H1 (cell line): ENCODE measurements at regions not wholly inside any gene's neighbourhood (a gene's known extent, or its start where the extent isn't known, plus 50 kb on each side); places are given as distances from the start of the nearest gene placed in this dataset.

ENCODE experiments used
- CTCF ChIA-PET: fragments of 300-600 bp; sonication (Branson Sonifier 250); formaldehyde crosslinking; loops from one replicate; lab custom pipeline; 2021; ENCODE audit not compliant: partially characterized antibody; lab: Charles Lee
- POLR2A ChIA-PET: fragments of 300-600 bp; sonication (Branson Sonifier 250); formaldehyde crosslinking; loops from one replicate; lab custom pipeline; 2021; ENCODE audit warnings: inconsistent platforms; ENCODE audit not compliant: partially characterized antibody; lab: Charles Lee
- DNase-seq, 2 experiments: peaks; one replicate each; pipeline versions ENCODE4 v3.0.0 to v3.0.0-alpha.2; 2010 to 2022; ENCODE audit warnings: low spot score in 2 of 2, low read depth in 1 of 2, mixed read lengths in 1 of 2
- FAIRE-seq: peaks from 2 replicates; lab custom pipeline; 2011; peaks lifted over from hg19 to GRCh38; lab: Jason Lieb, UNC
- H2AFZ ChIP-seq: 2 replicates; pipeline ENCODE4 v1.8.1; 2012; ENCODE audit warnings: low read length, inconsistent platforms
- H2AK5ac ChIP-seq: 2 replicates; pipeline ENCODE4 v1.6.1; 2013; ENCODE audit warnings: low read depth, low read length
- H2BK120ac ChIP-seq: replicated peaks from 2 replicates; pipeline ENCODE3; 2013; ENCODE audit warnings: low read depth, low read length, inconsistent platforms
- H2BK12ac ChIP-seq: 2 replicates; pipeline ENCODE4 v1.6.1; 2013; ENCODE audit warnings: low read depth, low read length
- H2BK15ac ChIP-seq: 2 replicates; pipeline ENCODE4 v1.6.1; 2013; ENCODE audit warnings: low read length
- H2BK20ac ChIP-seq: 2 replicates; pipeline ENCODE4 v1.6.1; 2013; ENCODE audit warnings: low read length
- H2BK5ac ChIP-seq: 2 replicates; pipeline ENCODE4 v1.6.1; 2013; ENCODE audit warnings: low read depth, low read length
- H3K14ac ChIP-seq: 2 replicates; pipeline ENCODE4 v1.6.1; 2013; ENCODE audit warnings: inconsistent platforms; ENCODE audit not compliant: insufficient read length
- H3K18ac ChIP-seq: 2 replicates; pipeline ENCODE4 v1.6.1; 2013; ENCODE audit warnings: low read length; ENCODE audit errors: extremely low read depth
- H3K23ac ChIP-seq: 2 replicates; pipeline ENCODE4 v1.6.1; 2013; ENCODE audit warnings: inconsistent platforms; ENCODE audit not compliant: insufficient read length
- H3K23me2 ChIP-seq: 2 replicates; pipeline ENCODE4 v1.6.1; 2013; ENCODE audit warnings: low read depth, low read length
- H3K27ac ChIP-seq: 2 replicates; pipeline ENCODE4 v1.6.1; 2011; ENCODE audit warnings: low read depth, low read length, inconsistent platforms
- H3K27me3 ChIP-seq, 4 experiments: replicated peaks in 1 of 4; 1 replicate in 1 of 4; 2 replicates in 3 of 4; pipeline versions ENCODE4 v1.6.1 to v1.8.1; 2011 to 2013; ENCODE audit warnings: low read length in 3 of 4, mild to moderate bottlenecking in 3 of 4, inconsistent platforms in 2 of 4, mixed read lengths in 2 of 4, moderate library complexity in 1 of 4; ENCODE audit not compliant: control insufficient read depth in 3 of 4, insufficient read depth in 3 of 4; ENCODE audit errors: extremely low read depth in 1 of 4
- H3K36me3 ChIP-seq, 4 experiments: 2 replicates each; pipeline versions ENCODE4 v1.6.1 to v1.8.1; 2011 to 2013; ENCODE audit warnings: mild to moderate bottlenecking in 4 of 4, low read length in 3 of 4, moderate library complexity in 2 of 4, control low read depth in 1 of 4, inconsistent platforms in 1 of 4; ENCODE audit not compliant: insufficient read depth in 4 of 4, control insufficient read depth in 2 of 4
- H3K4ac ChIP-seq: replicated peaks from 2 replicates; pipeline ENCODE3; 2013; ENCODE audit warnings: low read length, low read depth, mixed read lengths, inconsistent platforms; ENCODE audit not compliant: insufficient read length
- H3K4me1 ChIP-seq, 4 experiments: replicated peaks in 1 of 4; 1 replicate in 1 of 4; 2 replicates in 3 of 4; pipeline versions ENCODE4 v1.6.1 to v1.8.1; 2011 to 2013; ENCODE audit warnings: low read length in 3 of 4, inconsistent platforms in 2 of 4, mixed read lengths in 1 of 4; ENCODE audit not compliant: insufficient read depth in 4 of 4, control insufficient read depth in 3 of 4
- H3K4me2 ChIP-seq, 2 experiments: 2 replicates each; pipeline versions ENCODE4 v1.6.1 to v1.8.1; 2011 to 2013; ENCODE audit warnings: low read depth in 2 of 2, low read length in 2 of 2, control low read depth in 1 of 2, inconsistent platforms in 1 of 2, mild to moderate bottlenecking in 1 of 2; ENCODE audit not compliant: insufficient read depth in 1 of 2
- H3K4me3 ChIP-seq, 4 experiments: fragments of 200-600, 300-600 bp in 1 of 4; sonication (generic), shearing (Covaris generic), sonication (Bioruptor Twin) in 1 of 4; 2 replicates each; pipeline versions ENCODE4 v1.5.1 to v1.8.1; 2011 to 2016; ENCODE audit warnings: low read length in 4 of 4, low read depth in 3 of 4, control low read depth in 2 of 4, inconsistent platforms in 2 of 4, mild to moderate bottlenecking in 2 of 4, mixed read lengths in 1 of 4, moderate library complexity in 1 of 4; ENCODE audit not compliant: insufficient read depth in 2 of 4; ENCODE audit errors: extremely low read depth in 1 of 4
- H3K56ac ChIP-seq: replicated peaks from 2 replicates; pipeline ENCODE3; 2013; ENCODE audit warnings: low read depth, mild to moderate bottlenecking, mixed read lengths, low read length, inconsistent platforms; ENCODE audit not compliant: insufficient read length
- H3K79me1 ChIP-seq: 2 replicates; pipeline ENCODE4 v1.6.1; 2013; ENCODE audit warnings: low read depth, low read length, control low read depth
- H3K79me2 ChIP-seq, 2 experiments: 2 replicates each; pipeline versions ENCODE4 v1.6.1 to v1.8.1; 2012 to 2013; ENCODE audit warnings: low read length in 2 of 2, mild to moderate bottlenecking in 2 of 2, inconsistent platforms in 1 of 2; ENCODE audit not compliant: insufficient read depth in 2 of 2, control insufficient read depth in 1 of 2
- H3K9ac ChIP-seq, 4 experiments: replicated peaks in 1 of 4; 1 replicate in 1 of 4; 2 replicates in 3 of 4; pipeline versions ENCODE4 v1.6.1 to v1.8.1; 2011 to 2013; ENCODE audit warnings: low read depth in 3 of 4, low read length in 3 of 4, control low read depth in 2 of 4, mild to moderate bottlenecking in 2 of 4, moderate library complexity in 2 of 4, inconsistent platforms in 1 of 4; ENCODE audit errors: extremely low read depth in 1 of 4
- H3K9me3 ChIP-seq, 2 experiments: 2 replicates each; pipeline versions ENCODE4 v1.6.1 to v1.8.1; 2012 to 2013; ENCODE audit warnings: mild to moderate bottlenecking in 2 of 2, moderate library complexity in 2 of 2, control low read depth in 1 of 2, inconsistent platforms in 1 of 2, low read depth in 1 of 2, low read length in 1 of 2, mixed read lengths in 1 of 2; ENCODE audit not compliant: insufficient read depth in 2 of 2
- H4K20me1 ChIP-seq, 2 experiments: replicated peaks in 1 of 2; 2 replicates each; pipeline versions ENCODE3 to v1.8.1; 2011 to 2013; ENCODE audit warnings: inconsistent platforms in 2 of 2, low read length in 2 of 2, mild to moderate bottlenecking in 1 of 2; ENCODE audit not compliant: insufficient read depth in 2 of 2, control insufficient read depth in 1 of 2
- H4K5ac ChIP-seq: 2 replicates; pipeline ENCODE4 v1.6.1; 2013; ENCODE audit warnings: low read length, low read depth, mixed read lengths, inconsistent platforms; ENCODE audit not compliant: insufficient read length
- H4K8ac ChIP-seq: 2 replicates; pipeline ENCODE4 v1.8.0; 2013; ENCODE audit warnings: mild to moderate bottlenecking, moderate library complexity, low read length, inconsistent platforms; ENCODE audit not compliant: insufficient read depth; ENCODE audit errors: extremely low read depth
- H4K91ac ChIP-seq: replicated peaks from 2 replicates; pipeline ENCODE3; 2013; ENCODE audit warnings: low read length, mixed read lengths, inconsistent platforms; ENCODE audit not compliant: insufficient read length
- EGR1 ChIP-seq: IDR thresholded peaks from 2 replicates; pipeline ENCODE4 v1.6.1; 2011; ENCODE audit warnings: low read depth, low read length, borderline replicate concordance
- GABPA ChIP-seq: IDR thresholded peaks from 2 replicates; pipeline ENCODE4 v1.6.1; 2011; ENCODE audit warnings: mild to moderate bottlenecking, low read length, moderate library complexity, borderline replicate concordance; ENCODE audit not compliant: insufficient read depth
- KDM5A ChIP-seq: fragments of 200-600 bp; IDR thresholded peaks from 2 replicates; pipeline ENCODE4 v1.7.1; 2012; ENCODE audit warnings: mild to moderate bottlenecking, low read length, inconsistent platforms, mixed read lengths
- SIN3A ChIP-seq, 2 experiments: IDR thresholded peaks in 1 of 2; conservative IDR thresholded peaks in 1 of 2; 2 replicates each; pipeline ENCODE4 v1.6.1; 2011 to 2012; ENCODE audit warnings: low read length in 2 of 2, improper control_type of control experiment in 1 of 2, low read depth in 1 of 2, mild to moderate bottlenecking in 1 of 2
- SP1 ChIP-seq: IDR thresholded peaks from 2 replicates; pipeline ENCODE4 v1.6.1; 2011; ENCODE audit warnings: low read depth, low read length
- WGBS, 2 experiments: shearing (Covaris generic) in 1 of 2; methylation state at CpG; one replicate each; pipeline versions ENCODE4 v1.1.6 to v1.1.7; 2013 to 2015; ENCODE audit warnings: low lambda C conversion rate in 2 of 2, mixed read lengths in 2 of 2, inconsistent platforms in 1 of 2, low coverage in 1 of 2, missing lambda C conversion rate in 1 of 2; ENCODE audit not compliant: insufficient replicate concordance in 2 of 2, insufficient coverage in 1 of 2, insufficient read length in 1 of 2; ENCODE audit errors: extremely low coverage in 1 of 2, missing lambda C conversion rate in 1 of 2; 5-methylcytosine and 5-hydroxymethylcytosine counted together

DNA sequence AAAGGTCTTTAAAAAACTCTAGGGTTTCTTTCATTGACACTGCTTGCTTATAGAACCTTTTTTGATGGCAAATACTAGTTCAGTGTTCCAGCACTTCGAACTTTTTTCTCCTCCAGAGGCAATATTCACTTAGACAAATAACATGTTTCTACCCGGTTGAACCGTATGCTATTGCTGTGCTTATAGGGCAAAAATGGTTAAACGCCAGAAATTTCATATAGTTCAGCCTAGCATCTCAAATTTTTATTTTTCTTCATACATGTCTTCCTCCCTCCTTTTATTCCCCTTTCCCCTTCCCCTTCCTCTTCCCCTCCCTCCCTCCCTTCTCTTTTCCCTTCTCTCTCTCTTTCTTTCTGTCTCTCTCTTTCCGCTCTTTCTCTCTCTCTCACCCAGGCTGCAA, 96.9 kb upstream of the FSHR start:
- CTCF ChIA-PET = no interaction called here
- Histone ChIP-seq H2AFZ (no peak overlapping the region), H2BK15ac (no peak overlapping the region)
- TF ChIP-seq SP1 = no peak
- TF ChIP-seq SIN3A (conservative IDR thresholded peaks at IDR 0.05 in 1 of 2, IDR thresholded peaks at IDR 0.05 in 1 of 2; ENCODE audit: low read depth in 1 of 2, low read length in 2 of 2) = no peak
- TF ChIP-seq GABPA = no peak
- TF ChIP-seq KDM5A = no peak
- no peak for TF ChIP-seq EGR1
- TF ChIP-seq, all 59 proteins: peak for 0
- H3K4me2 ChIP-seq = no peak overlapping the region
- no peak overlapping the region for H3K4ac ChIP-seq
- H3K27ac ChIP-seq = no peak overlapping the region
- no peaks in the 10 kb centered on the region for H4K20me1 ChIP-seq
- no peak overlapping the region for H2BK12ac ChIP-seq
- H3K4me1 ChIP-seq = no peaks in the 10 kb centered on the region
- no peak overlapping the region for H4K5ac ChIP-seq
- no peaks in the 10 kb centered on the region for H3K79me1 ChIP-seq
- H3K27me3 ChIP-seq = no peaks in the 10 kb centered on the region
- no peak overlapping the region for H4K8ac ChIP-seq
- no peak overlapping the region for H2BK20ac ChIP-seq
- no peaks in the 10 kb centered on the region for H3K79me2 ChIP-seq
- H3K9ac ChIP-seq = no peak overlapping the region
- FAIRE-seq = no peak
- H2BK5ac ChIP-seq = no peak overlapping the region
- H4K91ac ChIP-seq = no peak overlapping the region
- no peak overlapping the region for H3K18ac ChIP-seq
- no peak overlapping the region for H3K14ac ChIP-seq
- DNase-seq = no peak
- H2AK5ac ChIP-seq = no peak overlapping the region
- H3K23ac ChIP-seq = no peak overlapping the region
- POLR2A ChIA-PET = no interaction called here
- WGBS, 2 experiments = 89% methylated on average over 5 of the region's 5 CpGs; no CpG with 5 or more reads in 1 of the 2 experiments
- H3K23me2 ChIP-seq = no peaks in the 10 kb centered on the region
- H3K9me3 ChIP-seq = no peaks in the 10 kb centered on the region
- H2BK120ac ChIP-seq = no peak overlapping the region
- H3K56ac ChIP-seq = no peak overlapping the region
- no peak overlapping the region for H3K4me3 ChIP-seq
- no peaks in the 10 kb centered on the region for H3K36me3 ChIP-seq
